HG03354 (cell line): ENCODE measurements at regions not wholly inside any gene's neighbourhood (a gene's known extent, or its start where the extent isn't known, plus 50 kb on each side); places are given as distances from the start of the nearest gene placed in this dataset.
"Not testable (repeated sequence)": the region's sequence is repeated elsewhere in the genome, so short reads cannot be mapped to it uniquely, and the experiment has no call there.

Source experiments
- ATAC-seq: cut with Tn5 transposase; IDR thresholded peaks from one replicate; pipeline ENCODE4 v1.9.1; 2021; ENCODE audit warnings: mild to moderate bottlenecking; ENCODE audit not compliant: unreplicated experiment, poor library complexity, severe bottlenecking

- no peak for ATAC-seq
These were observed 104.1 kb downstream of the IL12A start for GRCh38 chr3:160092760-160093159.

- no peak for ATAC-seq
These were observed 105.9 kb downstream of the IL12A start for GRCh38 chr3:160094562-160094961.

GRCh38 chr3:160097478-160097877 is 108.8 kb downstream of the IL12A start:
- ATAC-seq = no peak

GRCh38 chr3:160098261-160098908 is 109.8 kb downstream of the IL12A start:
- no peak for ATAC-seq

GRCh38 chr3:160098926-160099626 is 110.4 kb downstream of the IL12A start:
- ATAC-seq = peak; percentile 42

- ATAC-seq = peak; percentile 63
These were observed 111.2 kb downstream of the IL12A start for GRCh38 chr3:160099834-160100233.

- ATAC-seq = no peak
These were observed 112.0 kb downstream of the IL12A start for GRCh38 chr3:160100610-160101009.

GRCh38 chr3:160102001-160102400 is 113.4 kb downstream of the IL12A start:
- ATAC-seq = not testable (repeated sequence)

- no peak for ATAC-seq
These were observed 114.8 kb downstream of the IL12A start for GRCh38 chr3:160103397-160103796.

- no peak for ATAC-seq
These were observed 117.4 kb downstream of the IL12A start for GRCh38 chr3:160105907-160106584.

GRCh38 chr3:160106905-160107861 is 118.0 kb upstream of the C3orf80 start:
- no peak for ATAC-seq

- ATAC-seq = no peak
These were observed 116.9 kb upstream of the C3orf80 start for GRCh38 chr3:160108362-160108761.

GRCh38 chr3:160112481-160112880 is 112.7 kb upstream of the C3orf80 start:
- no peak for ATAC-seq

- no peak for ATAC-seq
These were observed 112.2 kb upstream of the C3orf80 start for GRCh38 chr3:160112996-160113395.

GRCh38 chr3:160114355-160114995 is 110.7 kb upstream of the C3orf80 start:
- no peak for ATAC-seq

- no peak for ATAC-seq
These were observed 109.8 kb upstream of the C3orf80 start for GRCh38 chr3:160115387-160115786.

- no peak for ATAC-seq
These were observed 101.0 kb upstream of the C3orf80 start for GRCh38 chr3:160124224-160124623.

- no peak for ATAC-seq
These were observed 100.0 kb upstream of the C3orf80 start for GRCh38 chr3:160125258-160125657.

GRCh38 chr3:160126051-160126450 is 99.2 kb upstream of the C3orf80 start:
- no peak for ATAC-seq
